ENCODE measurements at regions not wholly inside any gene's neighbourhood (a gene's known extent, or its start where the extent isn't known, plus 50 kb on each side); places are given as distances from the start of the nearest gene placed in this dataset.

- TF ChIP-seq TCF12 (IDR thresholded peaks at IDR 0.05; ENCODE audit: low read depth) (no peak), CREB1 (IDR thresholded peaks at IDR 0.05; ENCODE audit: low read depth) (no peak)
Measured at GRCh38 chr5:171523781-171524180, 104.3 kb downstream of the FGF18 start.
